WTC11 (cell line): ENCODE measurements at regions not wholly inside any gene's neighbourhood (a gene's known extent, or its start where the extent isn't known, plus 50 kb on each side); places are given as distances from the start of the nearest gene placed in this dataset.

ENCODE experiments used
- ATAC-seq: fragments of 200-7000 bp; cut with Tn5 transposase; 2 replicates; pipeline ENCODE4 v1.10.0; 2021; ENCODE audit warnings: mild to moderate bottlenecking, moderate library complexity
- CTCF ChIA-PET: fragments of 300-600 bp; sonication (Branson Sonifier 250); formaldehyde crosslinking; loops from one replicate; lab custom pipeline; 2021; ENCODE audit warnings: antibody characterized with exemption; lab: Charles Lee
- POLR2A ChIA-PET: fragments of 350-600 bp; sonication (Branson Sonifier 250); formaldehyde crosslinking; loops from one replicate; lab custom pipeline; 2021; ENCODE audit warnings: antibody characterized with exemption; lab: Charles Lee
- DNase-seq: peaks from one replicate; pipeline ENCODE4 v3.0.0; 2021; ENCODE audit warnings: low spot score
- H3K27ac Mint-ChIP-seq: 2 replicates; pipeline ENCODE4 v1.8.0; 2021; ENCODE audit warnings: mixed read lengths
- H3K27me3 Mint-ChIP-seq: 2 replicates; pipeline ENCODE4 v1.8.0; 2021; ENCODE audit warnings: low read depth, mild to moderate bottlenecking, moderate library complexity, mixed read lengths
- H3K36me3 Mint-ChIP-seq: 2 replicates; pipeline ENCODE4 v1.8.0; 2021; ENCODE audit warnings: mixed read lengths
- H3K4me1 Mint-ChIP-seq: 2 replicates; pipeline ENCODE4 v1.8.0; 2022; ENCODE audit warnings: mixed read lengths
- H3K4me3 Mint-ChIP-seq: 2 replicates; pipeline ENCODE4 v1.8.0; 2021; ENCODE audit warnings: mild to moderate bottlenecking, moderate library complexity, mixed read lengths
- H3K9me3 Mint-ChIP-seq: 2 replicates; pipeline ENCODE4 v1.8.0; 2021; ENCODE audit warnings: mixed read lengths
- ESRRA ChIP-seq: sonication (generic); formaldehyde crosslinking; IDR thresholded peaks from 2 replicates; pipeline ENCODE4 v1.8.1; 2022; ENCODE audit warnings: mild to moderate bottlenecking, missing genetic modification reagents, borderline replicate concordance
- FOXJ3 ChIP-seq: sonication (generic); formaldehyde crosslinking; IDR thresholded peaks from 2 replicates; pipeline ENCODE4 v1.9.0; 2021; ENCODE audit warnings: missing genetic modification reagents, mild to moderate bottlenecking, borderline replicate concordance
- FOXK1 ChIP-seq: sonication (generic); formaldehyde crosslinking; IDR thresholded peaks from 2 replicates; pipeline ENCODE4 v1.8.0; 2022; ENCODE audit warnings: mild to moderate bottlenecking, moderate library complexity, missing genetic modification reagents
- MXD4 ChIP-seq: fragments of 250-450 bp; sonication (Bioruptor Pico); IDR thresholded peaks from 2 replicates; pipeline ENCODE4 v1.8.0; 2021; ENCODE audit warnings: mild to moderate bottlenecking, moderate library complexity, borderline replicate concordance
- MYBL2 ChIP-seq: sonication (generic); formaldehyde crosslinking; IDR thresholded peaks from 2 replicates; pipeline ENCODE4 v1.8.1; 2023; ENCODE audit warnings: mild to moderate bottlenecking, moderate library complexity, missing genetic modification reagents
- NR3C1 ChIP-seq: sonication (generic); formaldehyde crosslinking; conservative IDR thresholded peaks from 2 replicates; pipeline ENCODE4 v1.8.1; 2023; ENCODE audit warnings: low read depth, mild to moderate bottlenecking, missing genetic modification reagents
- RORB ChIP-seq: fragments of 250-450 bp; sonication (Bioruptor Pico); IDR thresholded peaks from 2 replicates; pipeline ENCODE4 v1.9.0; 2021; ENCODE audit warnings: mild to moderate bottlenecking
- SMAD3 ChIP-seq: sonication (generic); formaldehyde crosslinking; IDR thresholded peaks from 2 replicates; pipeline ENCODE4 v1.8.0; 2022; ENCODE audit warnings: missing genetic modification reagents, mild to moderate bottlenecking, borderline replicate concordance
- SMAD4 ChIP-seq: sonication (generic); formaldehyde crosslinking; IDR thresholded peaks from 2 replicates; pipeline ENCODE4 v1.8.0; 2022; ENCODE audit warnings: mild to moderate bottlenecking, missing genetic modification reagents
- TP53 ChIP-seq: sonication (generic); formaldehyde crosslinking; IDR thresholded peaks from 2 replicates; pipeline ENCODE4 v1.8.1; 2023; ENCODE audit warnings: mild to moderate bottlenecking, missing genetic modification reagents
- ZBTB21 ChIP-seq: sonication (generic); formaldehyde crosslinking; IDR thresholded peaks from 2 replicates; pipeline ENCODE4 v1.8.1; 2023; ENCODE audit warnings: mild to moderate bottlenecking, missing genetic modification reagents, borderline replicate concordance
- TF ChIP-seq, protein P1 (sequence below): fragments of 250-450 bp; sonication (Bioruptor Pico); conservative IDR thresholded peaks from 2 replicates; pipeline ENCODE4 v1.9.0; 2021; ENCODE audit warnings: mild to moderate bottlenecking
- TF ChIP-seq, protein P2 (sequence below): sonication (generic); formaldehyde crosslinking; IDR thresholded peaks from 2 replicates; pipeline ENCODE4 v1.8.1; 2022; ENCODE audit warnings: mild to moderate bottlenecking, moderate library complexity, missing genetic modification reagents
- TF ChIP-seq, protein P3 (sequence below): sonication (generic); formaldehyde crosslinking; IDR thresholded peaks from 2 replicates; pipeline ENCODE4 v1.8.0; 2023; ENCODE audit warnings: missing genetic modification reagents
- TF ChIP-seq, protein P4 (sequence below): sonication (generic); formaldehyde crosslinking; IDR thresholded peaks from 2 replicates; pipeline ENCODE4 v1.8.1; 2023; ENCODE audit warnings: mild to moderate bottlenecking, missing genetic modification reagents, borderline replicate concordance
- TF ChIP-seq, protein P5 (sequence below): sonication (generic); formaldehyde crosslinking; IDR thresholded peaks from 2 replicates; pipeline ENCODE4 v1.8.1; 2023; ENCODE audit warnings: mild to moderate bottlenecking, missing genetic modification reagents, moderate library complexity
- TF ChIP-seq, protein P6 (sequence below): sonication (generic); formaldehyde crosslinking; conservative IDR thresholded peaks from 2 replicates; pipeline ENCODE4 v1.8.1; 2022; ENCODE audit warnings: mild to moderate bottlenecking, missing genetic modification reagents

DNA sequence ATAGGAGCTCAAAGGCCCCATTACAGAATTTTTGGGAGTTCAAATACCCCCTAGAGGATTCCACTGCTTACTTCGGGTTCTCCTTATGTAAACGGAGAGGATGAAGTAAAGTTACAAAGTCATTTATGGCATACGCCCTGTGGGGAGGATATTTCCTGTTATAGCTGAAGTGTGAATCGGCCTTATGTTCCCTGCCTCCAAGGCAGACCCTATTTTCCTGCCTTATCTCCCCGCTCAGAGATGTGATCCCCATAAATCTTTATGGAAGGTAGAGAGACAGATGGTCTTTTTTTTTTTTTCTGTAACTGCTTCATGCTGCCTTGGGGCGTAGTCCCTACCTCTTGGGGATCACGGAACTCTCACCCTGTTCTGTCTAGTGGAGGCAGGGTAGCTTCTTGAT lies 56.0 kb upstream of the DHX15 start:
- Mint-ChIP-seq H3K4me1 (peaks cover 6% of the 10 kb centered on the region), H3K9me3 (no peaks in the 10 kb centered on the region), H3K36me3 (no peaks in the 10 kb centered on the region)
- ATAC-seq (no peak; the same call in 1 of the 2 replicates), DNase-seq (no peak)
- TF ChIP-seq, protein P1, sequence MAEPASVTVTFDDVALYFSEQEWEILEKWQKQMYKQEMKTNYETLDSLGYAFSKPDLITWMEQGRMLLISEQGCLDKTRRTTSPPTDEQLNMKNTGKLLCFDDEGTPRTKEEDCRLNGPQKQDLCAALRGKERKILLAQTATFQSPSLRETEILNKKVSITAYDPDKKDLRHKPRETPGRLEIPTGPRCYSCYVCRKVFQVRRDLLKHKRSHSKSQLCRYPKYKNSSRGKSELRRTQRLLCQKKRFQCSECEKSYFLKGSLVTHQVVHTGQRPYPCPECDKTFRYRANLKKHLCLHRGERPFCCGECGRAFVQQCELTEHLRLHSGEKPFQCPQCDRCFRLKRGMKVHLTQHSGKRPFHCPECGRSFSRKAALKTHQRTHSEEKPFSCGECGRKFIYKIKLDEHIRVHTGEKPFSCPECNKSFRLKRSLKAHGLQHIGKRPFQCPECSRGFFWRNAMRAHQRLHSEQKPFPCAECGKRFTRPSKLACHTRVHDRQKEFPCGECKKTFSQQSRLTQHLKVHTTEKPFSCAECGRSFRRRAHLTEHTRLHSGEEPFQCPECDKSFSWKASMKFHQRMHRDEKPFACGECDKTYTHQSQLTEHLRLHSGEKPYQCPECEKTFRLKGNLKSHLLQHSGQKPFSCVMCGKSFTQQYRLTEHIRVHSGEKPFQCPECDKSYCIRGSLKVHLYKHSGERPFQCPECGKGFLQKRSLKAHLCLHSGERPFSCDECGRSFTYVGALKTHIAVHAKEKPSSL (CRISPR knock-in tag) = no peak
- TF ChIP-seq MXD4 (CRISPR knock-in tag) (no peak), SMAD3 (no peak), FOXJ3 (CRISPR knock-in tag) (no peak), ESRRA (CRISPR knock-in tag) (no peak), ZBTB21 (CRISPR knock-in tag) (no peak), MYBL2 (CRISPR knock-in tag) (no peak), SMAD4 (no peak), NR3C1 (CRISPR knock-in tag) (no peak), FOXK1 (CRISPR knock-in tag) (no peak), RORB (CRISPR knock-in tag) (no peak), TP53 (CRISPR knock-in tag) (no peak)
- TF ChIP-seq, protein P2, sequence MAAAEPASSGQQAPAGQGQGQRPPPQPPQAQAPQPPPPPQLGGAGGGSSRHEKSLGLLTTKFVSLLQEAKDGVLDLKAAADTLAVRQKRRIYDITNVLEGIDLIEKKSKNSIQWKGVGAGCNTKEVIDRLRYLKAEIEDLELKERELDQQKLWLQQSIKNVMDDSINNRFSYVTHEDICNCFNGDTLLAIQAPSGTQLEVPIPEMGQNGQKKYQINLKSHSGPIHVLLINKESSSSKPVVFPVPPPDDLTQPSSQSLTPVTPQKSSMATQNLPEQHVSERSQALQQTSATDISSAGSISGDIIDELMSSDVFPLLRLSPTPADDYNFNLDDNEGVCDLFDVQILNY = no peak
- TF ChIP-seq, protein P3, sequence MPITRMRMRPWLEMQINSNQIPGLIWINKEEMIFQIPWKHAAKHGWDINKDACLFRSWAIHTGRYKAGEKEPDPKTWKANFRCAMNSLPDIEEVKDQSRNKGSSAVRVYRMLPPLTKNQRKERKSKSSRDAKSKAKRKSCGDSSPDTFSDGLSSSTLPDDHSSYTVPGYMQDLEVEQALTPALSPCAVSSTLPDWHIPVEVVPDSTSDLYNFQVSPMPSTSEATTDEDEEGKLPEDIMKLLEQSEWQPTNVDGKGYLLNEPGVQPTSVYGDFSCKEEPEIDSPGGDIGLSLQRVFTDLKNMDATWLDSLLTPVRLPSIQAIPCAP (CRISPR knock-in tag) = no peak
- TF ChIP-seq, protein P4, sequence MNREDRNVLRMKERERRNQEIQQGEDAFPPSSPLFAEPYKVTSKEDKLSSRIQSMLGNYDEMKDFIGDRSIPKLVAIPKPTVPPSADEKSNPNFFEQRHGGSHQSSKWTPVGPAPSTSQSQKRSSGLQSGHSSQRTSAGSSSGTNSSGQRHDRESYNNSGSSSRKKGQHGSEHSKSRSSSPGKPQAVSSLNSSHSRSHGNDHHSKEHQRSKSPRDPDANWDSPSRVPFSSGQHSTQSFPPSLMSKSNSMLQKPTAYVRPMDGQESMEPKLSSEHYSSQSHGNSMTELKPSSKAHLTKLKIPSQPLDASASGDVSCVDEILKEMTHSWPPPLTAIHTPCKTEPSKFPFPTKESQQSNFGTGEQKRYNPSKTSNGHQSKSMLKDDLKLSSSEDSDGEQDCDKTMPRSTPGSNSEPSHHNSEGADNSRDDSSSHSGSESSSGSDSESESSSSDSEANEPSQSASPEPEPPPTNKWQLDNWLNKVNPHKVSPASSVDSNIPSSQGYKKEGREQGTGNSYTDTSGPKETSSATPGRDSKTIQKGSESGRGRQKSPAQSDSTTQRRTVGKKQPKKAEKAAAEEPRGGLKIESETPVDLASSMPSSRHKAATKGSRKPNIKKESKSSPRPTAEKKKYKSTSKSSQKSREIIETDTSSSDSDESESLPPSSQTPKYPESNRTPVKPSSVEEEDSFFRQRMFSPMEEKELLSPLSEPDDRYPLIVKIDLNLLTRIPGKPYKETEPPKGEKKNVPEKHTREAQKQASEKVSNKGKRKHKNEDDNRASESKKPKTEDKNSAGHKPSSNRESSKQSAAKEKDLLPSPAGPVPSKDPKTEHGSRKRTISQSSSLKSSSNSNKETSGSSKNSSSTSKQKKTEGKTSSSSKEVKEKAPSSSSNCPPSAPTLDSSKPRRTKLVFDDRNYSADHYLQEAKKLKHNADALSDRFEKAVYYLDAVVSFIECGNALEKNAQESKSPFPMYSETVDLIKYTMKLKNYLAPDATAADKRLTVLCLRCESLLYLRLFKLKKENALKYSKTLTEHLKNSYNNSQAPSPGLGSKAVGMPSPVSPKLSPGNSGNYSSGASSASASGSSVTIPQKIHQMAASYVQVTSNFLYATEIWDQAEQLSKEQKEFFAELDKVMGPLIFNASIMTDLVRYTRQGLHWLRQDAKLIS (CRISPR knock-in tag) = no peak
- TF ChIP-seq, protein P5, sequence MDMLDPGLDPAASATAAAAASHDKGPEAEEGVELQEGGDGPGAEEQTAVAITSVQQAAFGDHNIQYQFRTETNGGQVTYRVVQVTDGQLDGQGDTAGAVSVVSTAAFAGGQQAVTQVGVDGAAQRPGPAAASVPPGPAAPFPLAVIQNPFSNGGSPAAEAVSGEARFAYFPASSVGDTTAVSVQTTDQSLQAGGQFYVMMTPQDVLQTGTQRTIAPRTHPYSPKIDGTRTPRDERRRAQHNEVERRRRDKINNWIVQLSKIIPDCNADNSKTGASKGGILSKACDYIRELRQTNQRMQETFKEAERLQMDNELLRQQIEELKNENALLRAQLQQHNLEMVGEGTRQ (CRISPR knock-in tag) = no peak
- TF ChIP-seq, protein P6, sequence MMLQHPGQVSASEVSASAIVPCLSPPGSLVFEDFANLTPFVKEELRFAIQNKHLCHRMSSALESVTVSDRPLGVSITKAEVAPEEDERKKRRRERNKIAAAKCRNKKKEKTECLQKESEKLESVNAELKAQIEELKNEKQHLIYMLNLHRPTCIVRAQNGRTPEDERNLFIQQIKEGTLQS (CRISPR knock-in tag) = no peak
- TF ChIP-seq, all 79 proteins: peak for 0
- POLR2A ChIA-PET = interaction anchor here (1.0 kb wide), 1 partner anchor 56 kb away, joined by 3 read pairs; the partner anchor contains the start of gene DHX15
- Mint-ChIP-seq H3K27ac (no peak overlapping the region), H3K4me3 (no peak overlapping the region), H3K27me3 (peaks cover 4% of the 10 kb centered on the region; the same call in 1 of the 2 replicates)
- CTCF ChIA-PET = interaction anchor here (1.0 to 1.6 kb wide), 2 partner anchors 11 to 165 kb away, joined by 3 to 4 read pairs; no protein-coding TSS in a partner anchor
